Activated CD8-positive, alpha-beta T cell treated with anti-CD3 and anti-CD28 coated beads, Interleukin-2, amount 10 ng/mL, durations not matched to agents 7 days and 5 days (primary cell): ENCODE measurements at regions not wholly inside any gene's neighbourhood (a gene's known extent, or its start where the extent isn't known, plus 50 kb on each side); places are given as distances from the start of the nearest gene placed in this dataset.
"Not testable (repeated sequence)": the region's sequence is repeated elsewhere in the genome, so short reads cannot be mapped to it uniquely, and the experiment has no call there.

Experiments
- ATAC-seq: fragments of 150-1000 bp; cut with Tn5 transposase; one replicate; pipeline ENCODE4 v1.10.0; 2021; ENCODE audit warnings: moderate library complexity
- CTCF ChIA-PET: fragments of 350-600 bp; sonication (Branson Sonifier 250); formaldehyde crosslinking; loops from one replicate; lab custom pipeline; 2021; ENCODE audit warnings: antibody characterized with exemption; lab: Charles Lee
- POLR2A ChIA-PET: fragments of 350-600 bp; sonication (Branson Sonifier 250); formaldehyde crosslinking; loops from one replicate; lab custom pipeline; 2021; ENCODE audit warnings: antibody characterized with exemption; lab: Charles Lee
- DNase-seq: peaks from one replicate; pipeline ENCODE4 v3.0.0-alpha.2; 2020
- H3K27ac Mint-ChIP-seq: one replicate; pipeline ENCODE4 v1.8.0; 2021; ENCODE audit warnings: mild to moderate bottlenecking, mixed read lengths
- H3K27me3 Mint-ChIP-seq: one replicate; pipeline ENCODE4 v1.8.0; 2021; ENCODE audit warnings: low read depth, mixed read lengths
- H3K36me3 Mint-ChIP-seq: one replicate; pipeline ENCODE4 v1.8.0; 2021; ENCODE audit warnings: low read depth, mixed read lengths
- H3K4me1 Mint-ChIP-seq: one replicate; pipeline ENCODE4 v1.8.0; 2021; ENCODE audit warnings: low read depth, mixed read lengths
- H3K4me3 Mint-ChIP-seq: one replicate; pipeline ENCODE4 v1.8.0; 2021; ENCODE audit warnings: mild to moderate bottlenecking, mixed read lengths
- H3K9me3 Mint-ChIP-seq: one replicate; pipeline ENCODE4 v1.8.0; 2022; ENCODE audit warnings: mixed read lengths; ENCODE audit not compliant: insufficient read depth

DNA sequence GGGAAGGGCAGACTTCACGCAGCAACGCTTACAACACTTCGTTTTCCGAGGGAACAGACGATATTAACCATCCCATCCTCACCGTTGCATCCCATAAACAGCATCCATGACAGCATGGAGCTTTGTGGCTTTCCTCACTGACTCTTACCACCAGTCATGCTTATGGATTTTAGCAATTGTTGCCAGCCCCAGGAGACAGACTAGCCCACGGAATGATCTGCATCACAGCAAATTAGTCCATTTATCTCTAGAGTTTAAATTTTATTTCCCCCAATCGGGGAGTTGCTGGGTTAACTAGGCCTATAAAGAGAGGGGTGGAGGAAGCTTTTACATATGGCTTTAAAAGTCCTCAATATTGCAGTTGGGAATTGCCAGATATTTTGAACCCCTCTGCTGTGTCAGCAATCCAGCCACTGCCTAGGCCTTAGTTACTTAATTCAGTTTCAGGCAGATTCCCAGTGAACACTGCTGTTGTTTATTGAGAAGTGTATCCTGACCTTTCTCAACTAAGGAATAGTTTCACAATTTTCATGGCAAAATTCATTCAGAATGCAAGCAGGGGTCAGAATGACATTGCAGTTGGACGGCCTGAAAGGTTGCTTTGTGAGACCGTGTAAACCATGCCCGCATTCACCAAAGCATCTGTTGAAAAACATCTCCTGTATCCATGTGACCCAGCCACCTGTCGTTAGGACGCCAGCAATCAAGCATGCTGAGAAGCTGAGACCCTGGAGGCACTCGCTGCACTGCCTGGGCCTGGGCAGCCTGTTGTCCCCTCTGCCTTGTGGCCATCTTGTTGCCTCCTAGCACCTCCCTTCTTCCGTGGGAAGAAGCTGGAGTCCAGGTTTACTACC lies 397.4 kb upstream of the TPM1 start:
- Mint-ChIP-seq H3K27me3 (peaks cover 2% of the 10 kb centered on the region), H3K4me1 (peaks cover 6% of the 10 kb centered on the region), H3K36me3 (no peaks in the 10 kb centered on the region), H3K4me3 (no peak overlapping the region), H3K9me3 (no peaks in the 10 kb centered on the region), H3K27ac (no peak overlapping the region)
- POLR2A ChIA-PET, result no interaction called here
- ATAC-seq, result no peak
- DNase-seq, result no peak
- CTCF ChIA-PET, result no interaction called here

- H3K4me1 Mint-ChIP-seq, result no peaks in the 10 kb centered on the region
- POLR2A ChIA-PET, result no interaction called here
- no peak for ATAC-seq
- no peaks in the 10 kb centered on the region for H3K9me3 Mint-ChIP-seq
- DNase-seq, result no peak
- H3K4me3 Mint-ChIP-seq, result no peak overlapping the region
- no peak overlapping the region for H3K27ac Mint-ChIP-seq
- peaks cover 2% of the 10 kb centered on the region for H3K27me3 Mint-ChIP-seq
- H3K36me3 Mint-ChIP-seq, result no peaks in the 10 kb centered on the region
- CTCF ChIA-PET, result no interaction called here
Measured at GRCh38 chr15:62647202-62647842, 395.2 kb upstream of the TPM1 start.

DNA sequence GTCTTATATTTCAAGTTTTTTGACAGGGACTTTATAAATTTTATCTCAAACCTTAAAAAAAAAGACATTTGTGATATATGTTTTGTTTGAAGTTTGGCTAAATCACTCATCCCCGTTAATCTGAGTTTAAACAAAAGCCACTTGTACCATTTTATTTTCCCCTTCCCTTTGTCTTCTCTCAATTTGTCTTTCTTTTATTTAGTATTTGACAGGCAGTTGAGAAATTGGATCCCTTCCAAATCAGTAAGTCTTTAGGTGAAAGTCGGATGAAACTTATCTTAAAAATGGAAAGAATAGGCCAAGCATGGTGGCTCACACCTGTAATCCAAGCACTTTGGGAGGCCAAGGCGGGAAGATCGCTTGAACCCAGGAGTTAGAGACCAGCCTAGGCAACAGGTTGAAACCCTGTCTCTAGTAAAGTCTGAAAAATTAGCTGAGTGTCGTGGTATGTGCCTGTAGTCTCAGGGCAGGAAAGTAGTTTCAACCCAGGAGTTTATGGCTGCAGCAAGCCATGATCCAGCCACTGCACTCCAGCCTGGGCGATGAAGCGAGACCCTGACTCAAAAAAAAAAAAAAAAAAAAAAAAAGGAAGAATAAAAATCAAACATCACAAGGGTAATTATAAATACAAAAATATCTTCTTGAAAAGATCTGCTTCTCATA lies 394.6 kb upstream of the TPM1 start:
- CTCF ChIA-PET, result no interaction called here
- Mint-ChIP-seq H3K27me3 (peaks cover 2% of the 10 kb centered on the region), H3K4me1 (no peaks in the 10 kb centered on the region), H3K36me3 (no peaks in the 10 kb centered on the region), H3K4me3 (no peak overlapping the region), H3K27ac (no peak overlapping the region), H3K9me3 (no peaks in the 10 kb centered on the region)
- ATAC-seq (no peak), DNase-seq (no peak)
- POLR2A ChIA-PET, result no interaction called here

DNA sequence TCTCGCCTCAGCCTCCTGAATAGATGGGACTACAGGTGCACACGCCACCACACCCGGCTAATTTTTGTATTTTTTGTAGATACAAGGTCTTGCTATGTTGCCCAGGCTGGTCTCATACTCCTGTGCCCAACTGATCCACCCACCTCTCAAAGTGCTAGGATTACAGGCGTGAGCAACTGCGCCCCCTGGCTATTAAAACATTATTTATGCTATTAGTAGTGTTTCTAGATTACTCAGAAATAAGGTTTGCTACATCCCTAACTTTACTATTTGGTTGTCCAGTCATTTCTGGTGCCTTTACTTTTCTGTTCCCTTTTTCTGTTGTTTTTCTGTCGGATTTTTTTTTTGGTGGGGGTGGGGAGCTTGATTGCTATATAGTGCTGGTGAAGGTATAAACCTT lies 393.6 kb upstream of the TPM1 start:
- ChIA-PET POLR2A (no interaction called here), CTCF (no interaction called here)
- Mint-ChIP-seq H3K9me3 (no peaks in the 10 kb centered on the region), H3K27me3 (peaks cover 2% of the 10 kb centered on the region), H3K4me3 (no peak overlapping the region), H3K27ac (no peak overlapping the region), H3K4me1 (no peaks in the 10 kb centered on the region), H3K36me3 (no peaks in the 10 kb centered on the region)
- ATAC-seq (no peak), DNase-seq (no peak)

- H3K27ac Mint-ChIP-seq, result no peak overlapping the region
- no peaks in the 10 kb centered on the region for H3K4me1 Mint-ChIP-seq
- POLR2A ChIA-PET, result no interaction called here
- CTCF ChIA-PET, result no interaction called here
- ATAC-seq (no peak), DNase-seq (no peak)
- no peak overlapping the region for H3K4me3 Mint-ChIP-seq
- H3K27me3 Mint-ChIP-seq, result no peaks in the 10 kb centered on the region
- no peaks in the 10 kb centered on the region for H3K9me3 Mint-ChIP-seq
- H3K36me3 Mint-ChIP-seq, result no peaks in the 10 kb centered on the region
Measured at GRCh38 chr15:62649793-62650420, 392.6 kb upstream of the TPM1 start.

- no peak for ATAC-seq
- Mint-ChIP-seq H3K9me3 (no peaks in the 10 kb centered on the region), H3K27me3 (peaks cover 1% of the 10 kb centered on the region), H3K36me3 (no peaks in the 10 kb centered on the region), H3K4me1 (no peaks in the 10 kb centered on the region), H3K27ac (no peak overlapping the region), H3K4me3 (no peak overlapping the region)
- DNase-seq, result no peak
- ChIA-PET POLR2A (no interaction called here), CTCF (no interaction called here)
Measured at GRCh38 chr15:62653122-62653521, 389.4 kb upstream of the TPM1 start.

DNA sequence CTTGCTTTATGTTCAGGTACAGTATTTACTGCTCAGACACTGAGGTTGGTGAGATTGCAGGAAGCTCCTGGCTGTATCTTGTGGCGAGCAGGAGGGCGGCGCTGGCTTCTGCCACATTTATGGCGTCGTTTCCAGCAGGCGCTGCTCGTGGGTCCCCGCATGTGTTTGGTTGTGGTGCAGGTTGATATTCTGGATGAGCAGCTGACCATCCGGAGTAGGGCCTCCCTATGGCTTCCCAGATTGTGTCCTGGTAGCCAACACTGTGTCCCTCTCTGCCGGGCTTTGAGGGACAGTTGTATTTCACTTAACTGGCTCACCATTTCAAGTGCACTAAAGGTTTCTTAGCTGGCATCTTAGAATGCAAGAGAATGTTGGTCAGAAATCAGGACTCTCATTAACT lies 386.5 kb upstream of the TPM1 start:
- peaks cover 3% of the 10 kb centered on the region for H3K27me3 Mint-ChIP-seq
- CTCF ChIA-PET, result no interaction called here
- H3K4me1 Mint-ChIP-seq, result no peaks in the 10 kb centered on the region
- no peak for ATAC-seq
- H3K27ac Mint-ChIP-seq, result no peak overlapping the region
- no peaks in the 10 kb centered on the region for H3K36me3 Mint-ChIP-seq
- H3K4me3 Mint-ChIP-seq, result no peak overlapping the region
- POLR2A ChIA-PET, result no interaction called here
- no peaks in the 10 kb centered on the region for H3K9me3 Mint-ChIP-seq
- DNase-seq, result no peak

GRCh38 chr15:62657501-62657900 lies 385.0 kb upstream of the TPM1 start:
- H3K4me3 Mint-ChIP-seq, ATAC-seq, H3K36me3 Mint-ChIP-seq, H3K27me3 Mint-ChIP-seq, H3K27ac Mint-ChIP-seq, DNase-seq, H3K4me1 Mint-ChIP-seq, CTCF ChIA-PET, H3K9me3 Mint-ChIP-seq: not testable (repeated sequence)
- POLR2A ChIA-PET, result interaction anchor here (0.8 kb wide), 1 partner anchor 104 kb away, joined by 3 read pairs; no protein-coding TSS in a partner anchor

- ChIA-PET CTCF (no interaction called here), POLR2A (interaction anchor here (0.8 kb wide), 1 partner anchor 105 kb away, joined by 3 read pairs; no protein-coding TSS in a partner anchor)
- Mint-ChIP-seq H3K4me1 (no peaks in the 10 kb centered on the region), H3K36me3 (no peaks in the 10 kb centered on the region), H3K27ac (no peak overlapping the region), H3K27me3 (peaks cover 5% of the 10 kb centered on the region), H3K4me3 (no peak overlapping the region), H3K9me3 (no peaks in the 10 kb centered on the region)
- no peak for ATAC-seq
- no peak for DNase-seq
Measured at GRCh38 chr15:62658498-62658897, 384.0 kb upstream of the TPM1 start.

GRCh38 chr15:62663547-62663946 lies 379.0 kb upstream of the TPM1 start:
- POLR2A ChIA-PET, result no interaction called here
- no peak for DNase-seq
- Mint-ChIP-seq H3K4me1 (no peaks in the 10 kb centered on the region), H3K9me3 (no peaks in the 10 kb centered on the region), H3K27ac (no peak overlapping the region), H3K4me3 (no peak overlapping the region), H3K36me3 (no peaks in the 10 kb centered on the region), H3K27me3 (peaks cover 4% of the 10 kb centered on the region)
- no peak for ATAC-seq
- CTCF ChIA-PET, result no interaction called here

DNA sequence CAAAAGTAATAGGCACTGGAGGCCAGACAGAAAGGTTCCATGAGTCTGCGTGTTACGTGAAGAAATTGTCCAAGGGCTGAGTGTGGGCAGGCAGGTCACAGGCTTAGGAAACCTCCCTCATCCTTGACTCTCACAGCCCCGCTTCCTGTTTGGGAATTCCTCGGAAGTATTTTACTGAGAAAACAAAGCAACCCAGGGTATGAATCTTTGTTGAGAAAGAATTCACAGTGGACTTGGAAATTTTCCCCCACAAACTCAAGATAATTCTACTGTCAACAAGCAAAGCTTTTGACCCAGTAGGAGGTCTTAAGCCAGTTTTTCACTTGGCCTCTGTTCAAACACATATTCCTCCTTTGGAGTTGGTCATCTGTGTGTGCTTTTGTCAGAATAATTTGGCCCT lies 377.1 kb upstream of the TPM1 start:
- Mint-ChIP-seq H3K27ac (no peak overlapping the region), H3K9me3 (no peaks in the 10 kb centered on the region), H3K4me3 (no peak overlapping the region), H3K36me3 (no peaks in the 10 kb centered on the region), H3K4me1 (no peaks in the 10 kb centered on the region), H3K27me3 (peaks cover 3% of the 10 kb centered on the region)
- ChIA-PET CTCF (no interaction called here), POLR2A (no interaction called here)
- DNase-seq, result no peak
- no peak for ATAC-seq

GRCh38 chr15:62666046-62666445 lies 376.5 kb upstream of the TPM1 start:
- H3K4me1 Mint-ChIP-seq, result no peaks in the 10 kb centered on the region
- ChIA-PET POLR2A (no interaction called here), CTCF (no interaction called here)
- H3K27ac Mint-ChIP-seq, result no peak overlapping the region
- DNase-seq (no peak), ATAC-seq (no peak)
- no peak overlapping the region for H3K4me3 Mint-ChIP-seq
- H3K27me3 Mint-ChIP-seq, result peaks cover 2% of the 10 kb centered on the region
- H3K36me3 Mint-ChIP-seq, result no peaks in the 10 kb centered on the region
- no peaks in the 10 kb centered on the region for H3K9me3 Mint-ChIP-seq
